ENCODE measurements at regions not wholly inside any gene's neighbourhood (a gene's known extent, or its start where the extent isn't known, plus 50 kb on each side); places are given as distances from the start of the nearest gene placed in this dataset.

GRCh38 chr1:43008115-43009060, 49.7 kb upstream of the SLC2A1 start:
- DNase-seq (ENCODE audit: low read depth): no peak
